GM12872 (cell line): ENCODE measurements at regions not wholly inside any gene's neighbourhood (a gene's known extent, or its start where the extent isn't known, plus 50 kb on each side); places are given as distances from the start of the nearest gene placed in this dataset.

Experiments used
- TF ChIP-seq, protein P1 (sequence below): IDR thresholded peaks from 3 replicates; pipeline ENCODE4 v1.5.1; 2011; ENCODE audit warnings: low read depth, mild to moderate bottlenecking, low read length, moderate library complexity; ENCODE audit not compliant: insufficient read depth

- TF ChIP-seq, protein P1, sequence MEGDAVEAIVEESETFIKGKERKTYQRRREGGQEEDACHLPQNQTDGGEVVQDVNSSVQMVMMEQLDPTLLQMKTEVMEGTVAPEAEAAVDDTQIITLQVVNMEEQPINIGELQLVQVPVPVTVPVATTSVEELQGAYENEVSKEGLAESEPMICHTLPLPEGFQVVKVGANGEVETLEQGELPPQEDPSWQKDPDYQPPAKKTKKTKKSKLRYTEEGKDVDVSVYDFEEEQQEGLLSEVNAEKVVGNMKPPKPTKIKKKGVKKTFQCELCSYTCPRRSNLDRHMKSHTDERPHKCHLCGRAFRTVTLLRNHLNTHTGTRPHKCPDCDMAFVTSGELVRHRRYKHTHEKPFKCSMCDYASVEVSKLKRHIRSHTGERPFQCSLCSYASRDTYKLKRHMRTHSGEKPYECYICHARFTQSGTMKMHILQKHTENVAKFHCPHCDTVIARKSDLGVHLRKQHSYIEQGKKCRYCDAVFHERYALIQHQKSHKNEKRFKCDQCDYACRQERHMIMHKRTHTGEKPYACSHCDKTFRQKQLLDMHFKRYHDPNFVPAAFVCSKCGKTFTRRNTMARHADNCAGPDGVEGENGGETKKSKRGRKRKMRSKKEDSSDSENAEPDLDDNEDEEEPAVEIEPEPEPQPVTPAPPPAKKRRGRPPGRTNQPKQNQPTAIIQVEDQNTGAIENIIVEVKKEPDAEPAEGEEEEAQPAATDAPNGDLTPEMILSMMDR = no peak
Measured at GRCh38 chr18:43932140-43932539, 654.9 kb upstream of the SYT4 start.

- TF ChIP-seq, protein P1 = no peak
Measured at GRCh38 chr18:43933177-43933576, 655.9 kb upstream of the SYT4 start.

DNA sequence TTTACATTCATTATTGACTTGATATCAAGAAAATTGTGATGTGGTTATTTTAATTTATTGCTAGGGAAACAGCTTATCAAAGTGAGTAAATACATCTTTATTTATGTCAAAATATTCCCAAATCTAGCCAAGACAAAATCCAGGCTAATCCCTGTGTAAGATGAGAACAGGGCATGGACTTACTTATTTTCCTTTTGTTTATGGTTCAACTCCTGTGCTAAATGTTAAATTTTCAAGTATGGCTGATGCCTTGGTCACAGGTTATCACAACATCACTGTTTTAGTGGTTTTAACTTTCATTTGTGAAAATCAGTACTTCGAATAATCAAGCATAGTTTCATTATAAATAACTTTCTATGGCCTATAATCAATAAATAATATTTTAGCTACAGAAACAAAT is 657.0 kb upstream of the SYT4 start:
- TF ChIP-seq, protein P1 = no peak

- TF ChIP-seq, protein P1 = no peak
Measured at GRCh38 chr18:43934781-43935471, 657.6 kb upstream of the SYT4 start.

DNA sequence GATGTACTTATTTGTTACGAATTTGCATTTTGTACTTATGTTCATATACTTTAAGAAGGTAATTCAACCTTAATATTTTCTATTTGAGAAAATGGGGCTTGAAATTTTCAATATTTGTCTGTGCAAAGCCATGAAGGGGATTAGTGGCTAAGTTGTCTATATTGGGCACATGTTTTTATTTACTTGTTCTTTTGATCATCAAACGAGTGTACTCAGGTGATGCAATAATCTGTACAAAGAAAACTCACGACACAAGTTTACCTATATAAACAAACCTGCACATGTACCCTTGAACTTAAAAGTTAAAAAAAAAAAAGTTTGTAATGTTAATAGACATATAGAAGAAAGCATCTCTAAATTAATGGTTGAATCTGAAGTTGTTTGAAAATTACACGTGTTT is 658.9 kb upstream of the SYT4 start:
- TF ChIP-seq, protein P1 = no peak

GRCh38 chr18:43949291-43949690 is 672.0 kb upstream of the SYT4 start:
- TF ChIP-seq, protein P1 = no peak

DNA sequence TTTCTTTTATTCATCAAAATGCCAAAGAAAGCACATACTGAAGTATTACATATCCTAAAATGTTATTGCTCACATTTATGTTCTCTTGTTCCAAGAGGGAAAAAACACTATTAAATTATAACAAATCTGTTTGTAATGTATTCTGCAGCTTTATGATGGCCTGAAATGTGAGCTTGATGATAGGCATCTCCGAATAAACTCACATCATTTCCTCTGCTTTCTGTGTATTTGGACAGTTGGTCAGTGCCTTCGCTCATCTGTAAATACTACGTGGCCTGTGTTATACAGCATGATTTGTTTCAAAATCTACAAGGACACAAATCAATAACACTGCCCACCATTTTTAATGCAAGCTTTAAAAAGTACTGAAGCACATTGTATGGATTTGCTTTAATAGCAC is 672.8 kb upstream of the SYT4 start:
- TF ChIP-seq, protein P1 = no peak
